Activated naive CD4-positive, alpha-beta T cell treated with anti-CD3 and anti-CD28 coated beads for 36 hours (primary cell): ENCODE measurements at regions not wholly inside any gene's neighbourhood (a gene's known extent, or its start where the extent isn't known, plus 50 kb on each side); places are given as distances from the start of the nearest gene placed in this dataset.
"Not testable (repeated sequence)": the region's sequence is repeated elsewhere in the genome, so short reads cannot be mapped to it uniquely, and the experiment has no call there.

Experiments used
- CTCF ChIA-PET: fragments of 350-600 bp; sonication (Branson Sonifier 250); formaldehyde crosslinking; loops from one replicate; lab custom pipeline; 2021; ENCODE audit warnings: antibody characterized with exemption; lab: Charles Lee
- DNase-seq: peaks from one replicate; pipeline ENCODE4 v3.0.0-alpha.2; 2020
- H3K27ac Mint-ChIP-seq: one replicate; pipeline ENCODE4 v1.8.0; 2021; ENCODE audit warnings: mild to moderate bottlenecking, mixed read lengths
- H3K27me3 Mint-ChIP-seq: one replicate; pipeline ENCODE4 v1.8.0; 2021; ENCODE audit warnings: low read depth, mixed read lengths
- H3K36me3 Mint-ChIP-seq: one replicate; pipeline ENCODE4 v1.8.0; 2021; ENCODE audit warnings: low read depth, mixed read lengths
- H3K4me1 Mint-ChIP-seq: one replicate; pipeline ENCODE4 v1.8.0; 2021; ENCODE audit warnings: low read depth, mixed read lengths
- H3K4me3 Mint-ChIP-seq: one replicate; pipeline ENCODE4 v1.8.0; 2021; ENCODE audit warnings: mild to moderate bottlenecking, moderate library complexity, mixed read lengths
- H3K9me3 Mint-ChIP-seq: one replicate; pipeline ENCODE4 v1.8.0; 2021; ENCODE audit warnings: mixed read lengths
- intact Hi-C: fragments of 100-400 bp; cut with micrococcal nuclease; formaldehyde crosslinking; loops from one replicate; pipeline ENCODE4 v1.15.1; 2023

- DNase-seq: no peak
- H3K27me3 Mint-ChIP-seq: no peaks in the 10 kb centered on the region
- no peak overlapping the region for H3K4me3 Mint-ChIP-seq
- no peaks in the 10 kb centered on the region for H3K4me1 Mint-ChIP-seq
- intact Hi-C loops: no loop called here
- CTCF ChIA-PET: no interaction called here
- H3K36me3 Mint-ChIP-seq: no peaks in the 10 kb centered on the region
- H3K27ac Mint-ChIP-seq: no peak overlapping the region
- H3K9me3 Mint-ChIP-seq: peaks cover 10% of the 10 kb centered on the region
These were observed 1163.2 kb upstream of the SORCS1 start for GRCh38 chr10:108327706-108328105.

GRCh38 chr10:108323274-108323798, 1158.8 kb upstream of the SORCS1 start:
- no peaks in the 10 kb centered on the region for H3K4me1 Mint-ChIP-seq
- H3K9me3 Mint-ChIP-seq: peaks cover 10% of the 10 kb centered on the region
- H3K36me3 Mint-ChIP-seq: no peaks in the 10 kb centered on the region
- no peaks in the 10 kb centered on the region for H3K27me3 Mint-ChIP-seq
- intact Hi-C loops: no loop called here
- DNase-seq: no peak
- no peak overlapping the region for H3K4me3 Mint-ChIP-seq
- CTCF ChIA-PET: no interaction called here
- no peak overlapping the region for H3K27ac Mint-ChIP-seq

- Mint-ChIP-seq H3K9me3 (peaks cover 6% of the 10 kb centered on the region), H3K4me3 (no peak overlapping the region), H3K27ac (no peak overlapping the region), H3K27me3 (no peaks in the 10 kb centered on the region), H3K36me3 (no peaks in the 10 kb centered on the region), H3K4me1 (no peaks in the 10 kb centered on the region)
- CTCF ChIA-PET: no interaction called here
- DNase-seq: no peak
- intact Hi-C loops: no loop called here
These were observed 1155.1 kb upstream of the SORCS1 start for GRCh38 chr10:108319434-108320222.

GRCh38 chr10:108315636-108316035, 1151.1 kb upstream of the SORCS1 start:
- CTCF ChIA-PET, DNase-seq, H3K9me3 Mint-ChIP-seq, H3K4me3 Mint-ChIP-seq, H3K4me1 Mint-ChIP-seq, H3K36me3 Mint-ChIP-seq, H3K27me3 Mint-ChIP-seq, H3K27ac Mint-ChIP-seq, intact Hi-C loops: not testable (repeated sequence)

- Mint-ChIP-seq H3K27ac (no peak overlapping the region), H3K27me3 (no peaks in the 10 kb centered on the region), H3K36me3 (no peaks in the 10 kb centered on the region), H3K4me1 (no peaks in the 10 kb centered on the region), H3K4me3 (no peak overlapping the region), H3K9me3 (peaks cover 3% of the 10 kb centered on the region)
- CTCF ChIA-PET: no interaction called here
- intact Hi-C loops: no loop called here
- no peak for DNase-seq
These were observed 1143.4 kb upstream of the SORCS1 start for GRCh38 chr10:108307925-108308312.

GRCh38 chr10:108307250-108307924, 1142.9 kb upstream of the SORCS1 start:
- intact Hi-C loops: no loop called here
- H3K9me3 Mint-ChIP-seq: peaks cover 6% of the 10 kb centered on the region
- H3K4me3 Mint-ChIP-seq: no peak overlapping the region
- no peaks in the 10 kb centered on the region for H3K27me3 Mint-ChIP-seq
- CTCF ChIA-PET: no interaction called here
- no peak overlapping the region for H3K27ac Mint-ChIP-seq
- DNase-seq: no peak
- H3K36me3 Mint-ChIP-seq: no peaks in the 10 kb centered on the region
- H3K4me1 Mint-ChIP-seq: no peaks in the 10 kb centered on the region

- peaks cover 6% of the 10 kb centered on the region for H3K9me3 Mint-ChIP-seq
- no peak overlapping the region for H3K4me3 Mint-ChIP-seq
- H3K36me3 Mint-ChIP-seq: no peaks in the 10 kb centered on the region
- no peak for DNase-seq
- no peak overlapping the region for H3K27ac Mint-ChIP-seq
- CTCF ChIA-PET: no interaction called here
- H3K4me1 Mint-ChIP-seq: no peaks in the 10 kb centered on the region
- H3K27me3 Mint-ChIP-seq: no peaks in the 10 kb centered on the region
- intact Hi-C loops: no loop called here
These were observed 1138.6 kb upstream of the SORCS1 start for GRCh38 chr10:108303149-108303548.

GRCh38 chr10:108301002-108301401, 1136.5 kb upstream of the SORCS1 start:
- intact Hi-C loops: no loop called here
- H3K4me1 Mint-ChIP-seq: no peaks in the 10 kb centered on the region
- H3K9me3 Mint-ChIP-seq: peaks cover 6% of the 10 kb centered on the region
- H3K36me3 Mint-ChIP-seq: no peaks in the 10 kb centered on the region
- CTCF ChIA-PET: no interaction called here
- DNase-seq: no peak
- H3K27me3 Mint-ChIP-seq: no peaks in the 10 kb centered on the region
- H3K4me3 Mint-ChIP-seq: no peak overlapping the region
- H3K27ac Mint-ChIP-seq: no peak overlapping the region

GRCh38 chr10:108290823-108291222, 1126.3 kb upstream of the SORCS1 start:
- H3K27me3 Mint-ChIP-seq: no peaks in the 10 kb centered on the region
- H3K36me3 Mint-ChIP-seq: no peaks in the 10 kb centered on the region
- DNase-seq: no peak
- no peaks in the 10 kb centered on the region for H3K4me1 Mint-ChIP-seq
- no peak overlapping the region for H3K27ac Mint-ChIP-seq
- intact Hi-C loops: no loop called here
- no peak overlapping the region for H3K4me3 Mint-ChIP-seq
- peaks cover 10% of the 10 kb centered on the region for H3K9me3 Mint-ChIP-seq
- CTCF ChIA-PET: no interaction called here

GRCh38 chr10:108275895-108276685, 1111.6 kb upstream of the SORCS1 start:
- Mint-ChIP-seq H3K9me3 (peaks cover 6% of the 10 kb centered on the region), H3K36me3 (no peaks in the 10 kb centered on the region), H3K4me1 (no peaks in the 10 kb centered on the region), H3K4me3 (no peak overlapping the region), H3K27ac (no peak overlapping the region), H3K27me3 (no peaks in the 10 kb centered on the region)
- CTCF ChIA-PET: no interaction called here
- intact Hi-C loops: no loop called here
- DNase-seq: no peak

- Mint-ChIP-seq H3K27me3 (no peaks in the 10 kb centered on the region), H3K36me3 (no peaks in the 10 kb centered on the region), H3K4me1 (no peaks in the 10 kb centered on the region), H3K27ac (no peak overlapping the region), H3K4me3 (no peak overlapping the region), H3K9me3 (peaks cover 3% of the 10 kb centered on the region)
- CTCF ChIA-PET: no interaction called here
- no peak for DNase-seq
- intact Hi-C loops: no loop called here
These were observed 1095.9 kb upstream of the SORCS1 start for GRCh38 chr10:108260383-108260906.

- peaks cover 4% of the 10 kb centered on the region for H3K9me3 Mint-ChIP-seq
- DNase-seq: no peak
- no peaks in the 10 kb centered on the region for H3K36me3 Mint-ChIP-seq
- CTCF ChIA-PET: no interaction called here
- H3K4me1 Mint-ChIP-seq: no peaks in the 10 kb centered on the region
- H3K27me3 Mint-ChIP-seq: no peaks in the 10 kb centered on the region
- H3K4me3 Mint-ChIP-seq: no peak overlapping the region
- H3K27ac Mint-ChIP-seq: no peak overlapping the region
- intact Hi-C loops: no loop called here
These were observed 1089.6 kb upstream of the SORCS1 start for GRCh38 chr10:108254089-108254488.
